ENCODE measurements at regions not wholly inside any gene's neighbourhood (a gene's known extent, or its start where the extent isn't known, plus 50 kb on each side); places are given as distances from the start of the nearest gene placed in this dataset.

DNA sequence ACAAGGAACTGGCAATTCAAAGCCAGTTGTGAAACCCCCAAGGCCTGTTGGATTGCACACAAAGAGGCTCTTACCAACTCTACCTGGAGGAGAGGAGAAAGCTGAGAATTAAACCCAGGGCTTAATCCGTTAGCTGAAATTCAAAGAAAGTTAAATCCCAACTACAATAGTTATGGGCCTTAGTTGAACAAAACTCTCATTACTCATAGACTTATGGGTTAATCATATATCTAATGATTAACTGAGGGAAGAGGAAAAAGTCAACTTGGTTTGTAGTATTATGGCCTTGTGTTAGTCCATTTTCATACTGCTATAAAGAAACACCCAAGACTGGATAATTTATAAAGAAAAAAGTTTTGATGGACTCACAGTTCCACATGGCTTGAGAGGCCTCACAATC, 838.2 kb upstream of the ADGRL2 start:
- ATAC-seq (no peak), DNase-seq (no peak)
- TF ChIP-seq, protein P1, sequence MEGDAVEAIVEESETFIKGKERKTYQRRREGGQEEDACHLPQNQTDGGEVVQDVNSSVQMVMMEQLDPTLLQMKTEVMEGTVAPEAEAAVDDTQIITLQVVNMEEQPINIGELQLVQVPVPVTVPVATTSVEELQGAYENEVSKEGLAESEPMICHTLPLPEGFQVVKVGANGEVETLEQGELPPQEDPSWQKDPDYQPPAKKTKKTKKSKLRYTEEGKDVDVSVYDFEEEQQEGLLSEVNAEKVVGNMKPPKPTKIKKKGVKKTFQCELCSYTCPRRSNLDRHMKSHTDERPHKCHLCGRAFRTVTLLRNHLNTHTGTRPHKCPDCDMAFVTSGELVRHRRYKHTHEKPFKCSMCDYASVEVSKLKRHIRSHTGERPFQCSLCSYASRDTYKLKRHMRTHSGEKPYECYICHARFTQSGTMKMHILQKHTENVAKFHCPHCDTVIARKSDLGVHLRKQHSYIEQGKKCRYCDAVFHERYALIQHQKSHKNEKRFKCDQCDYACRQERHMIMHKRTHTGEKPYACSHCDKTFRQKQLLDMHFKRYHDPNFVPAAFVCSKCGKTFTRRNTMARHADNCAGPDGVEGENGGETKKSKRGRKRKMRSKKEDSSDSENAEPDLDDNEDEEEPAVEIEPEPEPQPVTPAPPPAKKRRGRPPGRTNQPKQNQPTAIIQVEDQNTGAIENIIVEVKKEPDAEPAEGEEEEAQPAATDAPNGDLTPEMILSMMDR (IDR thresholded peaks at IDR 0.05) = no peak
- H3K27ac ChIP-seq = no peak overlapping the region
- intact Hi-C loops (cut with DNase I) = no loop called here
- no peaks in the 10 kb centered on the region for H3K4me1 ChIP-seq
- no peaks in the 10 kb centered on the region for H3K36me3 ChIP-seq
- H3K27me3 ChIP-seq = no peaks in the 10 kb centered on the region
- no peak overlapping the region for H3K4me3 ChIP-seq
- no peaks in the 10 kb centered on the region for H3K9me3 ChIP-seq

DNA sequence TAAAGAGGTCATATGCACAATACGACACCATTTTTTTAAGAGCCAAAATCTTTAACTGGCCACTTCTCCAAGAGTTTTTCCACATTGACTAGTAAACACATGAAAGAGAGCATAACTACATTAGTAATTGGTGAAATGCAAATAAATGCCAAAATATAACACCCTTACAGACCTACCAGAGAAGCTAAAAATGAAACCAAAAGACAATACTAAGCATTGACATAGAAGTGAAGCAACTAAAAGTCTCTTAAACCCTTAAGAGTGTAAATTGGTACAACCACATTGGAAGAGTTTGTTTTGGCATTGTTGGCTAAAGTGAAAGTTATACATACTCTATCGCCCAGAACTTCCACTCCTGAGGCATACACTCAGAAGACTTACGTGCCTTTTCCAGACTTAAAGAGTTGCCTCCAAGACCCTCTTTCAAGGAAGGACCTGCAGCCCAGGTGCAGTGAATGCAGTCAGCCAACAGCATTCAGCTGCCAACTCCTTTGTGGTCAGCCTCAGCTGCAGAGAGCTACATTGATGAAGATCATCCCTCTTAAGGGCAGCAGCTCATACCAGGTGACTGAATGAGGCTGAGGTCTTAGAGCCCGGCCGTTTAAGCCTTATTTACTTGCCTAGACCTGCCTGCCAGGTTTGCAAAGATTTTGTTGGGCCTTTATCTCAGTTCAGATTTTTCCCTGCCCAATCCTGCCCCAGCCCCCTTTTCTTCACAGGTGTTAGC, 839.1 kb upstream of the ADGRL2 start:
- TF ChIP-seq, protein P1 (IDR thresholded peaks at IDR 0.05) = no peak
- DNase-seq = no peak
- H3K36me3 ChIP-seq = no peaks in the 10 kb centered on the region
- H3K9me3 ChIP-seq = no peaks in the 10 kb centered on the region
- intact Hi-C loops (cut with DNase I) = no loop called here
- ATAC-seq = peak; percentile 57
- H3K4me3 ChIP-seq = no peak overlapping the region
- H3K27ac ChIP-seq = no peak overlapping the region
- no peaks in the 10 kb centered on the region for H3K27me3 ChIP-seq
- H3K4me1 ChIP-seq = no peaks in the 10 kb centered on the region

DNA sequence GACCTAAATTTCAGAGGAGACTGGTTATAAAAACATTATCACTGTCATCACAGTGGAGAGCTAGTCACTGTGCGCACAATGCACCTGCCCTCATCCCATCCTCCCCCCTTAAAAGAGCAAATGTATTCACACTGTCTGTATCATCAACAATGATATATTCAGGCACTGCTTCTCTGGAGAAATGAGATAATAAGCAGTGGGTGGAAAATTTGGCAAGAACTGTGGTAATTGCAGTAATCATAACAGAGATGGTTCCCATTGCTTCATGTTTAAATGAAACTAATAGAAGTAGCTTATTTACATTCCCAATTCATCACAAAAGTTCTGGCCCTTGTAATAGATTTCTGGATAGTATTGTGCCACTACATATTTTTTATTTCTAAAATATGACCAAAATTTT, 867.4 kb upstream of the ADGRL2 start:
- Histone ChIP-seq H3K27me3 (no peaks in the 10 kb centered on the region), H3K4me1 (no peaks in the 10 kb centered on the region), H3K27ac (no peak overlapping the region), H3K36me3 (no peaks in the 10 kb centered on the region), H3K9me3 (peaks cover 8% of the 10 kb centered on the region), H3K4me3 (no peak overlapping the region)
- ATAC-seq (no peak), DNase-seq (no peak)
- intact Hi-C loops (cut with DNase I) = no loop called here
- TF ChIP-seq, protein P1 (IDR thresholded peaks at IDR 0.05) = no peak

DNA sequence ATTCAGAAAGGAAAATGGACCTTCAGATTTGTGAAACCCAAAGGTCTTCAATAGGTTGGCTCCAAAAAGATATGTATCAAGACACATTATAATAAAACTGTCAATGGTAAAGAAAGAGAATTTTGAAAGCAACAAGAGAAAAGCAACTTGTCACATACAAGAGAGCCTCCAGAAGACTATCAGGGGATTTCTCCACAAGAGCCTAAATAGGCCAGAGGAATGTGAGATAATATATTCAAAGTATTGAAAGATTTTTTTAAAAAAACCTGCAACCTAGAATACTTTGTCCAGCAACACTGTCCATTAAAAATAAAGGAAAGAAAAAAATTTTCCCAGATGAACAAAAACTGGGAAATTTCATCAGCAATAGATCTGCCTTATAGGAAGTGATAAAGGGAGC, 869.6 kb upstream of the ADGRL2 start:
- intact Hi-C loops (cut with DNase I) = no loop called here
- TF ChIP-seq, protein P1 (IDR thresholded peaks at IDR 0.05) = no peak
- no peak overlapping the region for H3K27ac ChIP-seq
- no peak for DNase-seq
- no peaks in the 10 kb centered on the region for H3K27me3 ChIP-seq
- no peaks in the 10 kb centered on the region for H3K36me3 ChIP-seq
- ATAC-seq = no peak
- H3K4me1 ChIP-seq = no peaks in the 10 kb centered on the region
- H3K4me3 ChIP-seq = no peak overlapping the region
- H3K9me3 ChIP-seq = peaks cover 8% of the 10 kb centered on the region

DNA sequence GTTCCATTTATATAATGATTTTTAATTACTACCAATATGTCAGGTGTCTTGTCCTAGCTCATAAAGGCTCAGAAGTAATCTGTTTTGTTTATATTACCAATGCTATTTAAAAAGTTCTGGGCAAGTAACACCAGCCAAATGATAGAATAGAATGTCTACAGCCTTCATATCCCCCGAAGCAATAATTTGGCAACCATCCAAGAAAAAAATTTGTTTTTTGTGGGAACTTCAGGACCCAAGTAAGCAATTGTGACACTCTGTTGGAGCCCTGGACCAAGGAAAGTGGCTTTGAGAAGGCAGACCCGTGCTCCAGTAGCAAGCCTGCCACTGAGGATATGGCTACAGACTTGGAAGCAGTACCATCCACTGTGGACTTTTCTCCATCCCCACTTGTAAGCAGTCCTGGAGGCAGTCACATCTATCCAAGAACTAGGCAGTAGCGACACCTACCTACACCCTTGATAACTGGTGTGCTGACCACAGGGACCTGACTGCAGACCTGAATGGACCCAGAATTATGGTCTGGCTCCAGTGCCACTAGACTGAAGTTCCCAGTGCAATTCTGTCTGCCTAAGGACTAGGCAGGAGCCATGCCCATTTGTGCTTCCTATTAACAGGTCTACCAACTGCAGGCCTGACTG, 870.7 kb upstream of the ADGRL2 start:
- ATAC-seq = no peak
- DNase-seq = no peak
- no peaks in the 10 kb centered on the region for H3K36me3 ChIP-seq
- intact Hi-C loops (cut with DNase I) = no loop called here
- no peak overlapping the region for H3K27ac ChIP-seq
- H3K4me1 ChIP-seq = no peaks in the 10 kb centered on the region
- peaks cover 8% of the 10 kb centered on the region for H3K9me3 ChIP-seq
- no peaks in the 10 kb centered on the region for H3K27me3 ChIP-seq
- H3K4me3 ChIP-seq = no peak overlapping the region
- TF ChIP-seq, protein P1 (IDR thresholded peaks at IDR 0.05) = no peak
